Body of pancreas (tissue), 4 donors: ENCODE measurements at regions not wholly inside any gene's neighbourhood (a gene's known extent, or its start where the extent isn't known, plus 50 kb on each side); places are given as distances from the start of the nearest gene placed in this dataset.

Experiments used
- CTCF ChIP-seq, 7 experiments: fragments of 450-650 bp in 4 of 7; fragments of 200-600 bp in 3 of 7; sonication (generic) in 3 of 7; IDR thresholded peaks; one replicate each; pipeline ENCODE4 v1.5.1; 2016 to 2019; ENCODE audit warnings: antibody characterized with exemption in 7 of 7
- POLR2A ChIP-seq, 3 donors: fragments of 450-650 bp; IDR thresholded peaks; one replicate each; pipeline ENCODE4 v1.6.1; 2016; ENCODE audit warnings: antibody characterized with exemption in 3 of 3, mild to moderate bottlenecking in 2 of 3

DNA sequence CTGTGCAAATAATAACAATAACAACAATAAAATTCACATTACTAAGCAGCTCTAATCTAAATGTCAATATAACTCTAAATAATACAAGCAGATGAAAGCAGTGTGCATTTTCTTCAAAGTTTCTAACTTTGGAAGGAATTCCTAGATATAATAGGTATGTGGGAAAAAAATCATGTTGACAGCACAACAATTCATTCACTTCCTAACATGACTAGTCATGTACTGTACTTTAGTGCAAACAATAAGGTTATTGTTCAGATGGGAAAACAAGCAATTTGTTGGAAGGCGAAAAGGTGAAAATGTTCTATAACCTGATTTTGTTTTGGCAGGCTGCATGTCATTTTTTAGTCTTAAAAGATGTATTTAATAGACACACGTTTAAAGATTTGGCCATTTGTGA lies 484.3 kb upstream of the JAG1 start:
- TF ChIP-seq CTCF (IDR thresholded peaks at IDR 0.05) (no peak), POLR2A (IDR thresholded peaks at IDR 0.05) (no peak)
